ENCODE measurements at regions not wholly inside any gene's neighbourhood (a gene's known extent, or its start where the extent isn't known, plus 50 kb on each side); places are given as distances from the start of the nearest gene placed in this dataset.

- TF ChIP-seq CTCF (conservative IDR thresholded peaks at IDR 0.05; ENCODE audit: control insufficient read depth, insufficient read depth, low read depth, low read length), result no peak
- H3K4me3 ChIP-seq (ENCODE audit: control insufficient read depth, low read depth, low read length), result no peak overlapping the region
- no peak for DNase-seq (ENCODE audit: low read depth)
Observed at GRCh38 chr6:170136541-170137175, 154.2 kb downstream of the DLL1 start.

DNA sequence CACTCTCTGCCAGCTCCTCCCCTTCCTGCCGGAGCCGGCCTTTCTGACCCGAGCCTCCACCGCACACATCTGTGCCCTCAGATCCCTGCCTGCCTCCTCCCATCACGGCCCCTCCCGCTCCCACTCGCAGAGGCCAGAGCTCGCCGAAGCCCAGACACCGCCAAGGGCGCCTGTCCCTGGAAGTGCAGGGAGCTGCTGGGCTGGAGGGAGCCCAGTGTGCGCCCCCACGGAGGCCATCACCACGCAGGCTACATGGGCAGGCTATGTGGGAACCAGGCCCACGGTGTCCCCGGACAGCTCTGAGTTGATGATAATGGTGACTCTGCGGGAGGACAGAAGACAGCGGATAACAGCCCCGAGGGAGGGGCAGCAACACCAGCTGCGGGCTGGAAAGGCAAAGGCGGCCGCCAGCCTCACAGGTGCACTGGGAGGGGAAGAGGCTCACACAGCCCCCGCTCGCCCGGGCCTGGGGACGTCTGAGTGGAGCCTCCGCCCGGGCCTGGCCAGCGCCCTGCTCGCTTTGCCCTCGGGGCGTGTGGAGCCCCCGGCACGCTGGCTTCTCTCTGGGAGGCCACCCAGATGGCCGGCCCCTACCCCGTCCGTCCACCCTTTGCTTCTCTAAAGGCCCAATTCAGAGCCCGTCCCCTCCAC, 154.9 kb downstream of the DLL1 start:
- no peak for DNase-seq (ENCODE audit: low read depth)
- no peak overlapping the region for H3K4me3 ChIP-seq (ENCODE audit: control insufficient read depth, low read depth, low read length)
- TF ChIP-seq CTCF (conservative IDR thresholded peaks at IDR 0.05; ENCODE audit: control insufficient read depth, insufficient read depth, low read depth, low read length), result no peak

DNA sequence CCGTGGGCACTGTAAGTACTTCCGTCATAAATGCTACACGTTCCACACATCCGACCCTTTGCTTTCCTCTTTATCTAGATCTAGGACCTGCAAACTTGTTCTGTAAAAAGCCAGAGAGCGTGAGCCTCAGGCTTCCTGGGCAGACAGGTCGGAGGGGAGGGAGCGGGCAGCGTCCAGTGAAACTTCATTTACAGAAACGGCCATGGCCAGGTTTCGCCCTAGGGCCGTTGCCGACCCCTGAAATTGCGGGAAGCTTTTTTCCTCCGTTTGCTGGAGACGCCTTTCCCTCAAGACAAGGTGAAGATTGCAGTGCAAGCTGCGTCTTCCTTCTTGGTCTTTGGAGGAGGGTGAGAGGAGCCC, 155.4 kb downstream of the DLL1 start:
- no peak overlapping the region for H3K4me3 ChIP-seq (ENCODE audit: control insufficient read depth, low read depth, low read length)
- no peak for DNase-seq (ENCODE audit: low read depth)
- no peak for TF ChIP-seq CTCF (conservative IDR thresholded peaks at IDR 0.05; ENCODE audit: control insufficient read depth, insufficient read depth, low read depth, low read length)

DNA sequence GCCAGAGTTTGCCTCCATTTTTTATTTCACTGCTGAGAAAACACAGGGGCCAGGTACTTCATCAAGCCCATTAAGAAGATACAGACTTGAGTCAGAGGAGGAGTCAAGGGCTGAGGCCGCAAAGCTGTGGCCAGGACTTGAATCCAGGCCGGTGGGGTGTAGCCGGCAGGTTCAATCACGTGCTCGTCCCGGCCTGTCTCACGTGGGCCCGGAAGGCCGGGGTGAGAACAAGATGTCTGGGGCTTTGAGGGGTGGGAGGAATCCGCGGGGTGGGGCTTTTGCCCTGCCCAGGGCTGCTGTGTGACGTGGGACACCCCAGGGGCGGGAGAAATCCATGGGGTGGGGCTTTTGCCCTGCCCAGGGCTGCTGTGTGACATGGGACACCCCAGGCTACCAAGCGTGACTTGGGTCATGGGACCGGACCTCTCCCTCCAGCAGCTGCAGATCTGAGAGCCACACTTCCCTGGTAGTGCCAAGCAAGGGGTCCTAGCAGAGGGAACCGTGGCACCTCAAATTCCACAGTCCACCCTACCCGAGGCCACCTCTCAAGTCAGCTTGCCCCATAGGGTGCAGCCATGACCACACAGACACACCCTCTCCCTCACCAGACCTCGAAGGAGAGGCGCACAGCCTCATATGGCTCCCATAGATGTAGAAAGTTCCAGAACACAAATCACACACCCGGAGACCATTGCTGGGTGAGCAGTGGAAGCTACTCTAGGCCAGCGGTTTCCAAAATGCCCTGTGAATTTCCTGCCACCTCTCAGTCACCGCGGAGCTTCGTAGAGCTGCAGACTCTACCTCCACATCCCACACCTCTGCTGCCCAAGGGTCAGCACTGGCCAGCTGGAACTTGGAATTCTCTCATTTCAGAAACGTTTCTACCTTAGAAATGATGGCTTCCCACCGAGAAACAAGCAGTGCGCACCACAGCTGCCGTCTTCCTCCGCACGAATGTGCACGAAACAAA, 156.1 kb downstream of the DLL1 start:
- DNase-seq (ENCODE audit: low read depth), result no peak
- H3K4me3 ChIP-seq (ENCODE audit: control insufficient read depth, low read depth, low read length), result no peak overlapping the region
- TF ChIP-seq CTCF (conservative IDR thresholded peaks at IDR 0.05; ENCODE audit: control insufficient read depth, insufficient read depth, low read depth, low read length), result no peak

GRCh38 chr6:170134031-170134470, 156.8 kb downstream of the DLL1 start:
- TF ChIP-seq CTCF (conservative IDR thresholded peaks at IDR 0.05; ENCODE audit: control insufficient read depth, insufficient read depth, low read depth, low read length), result no peak
- H3K4me3 ChIP-seq (ENCODE audit: control insufficient read depth, low read depth, low read length), result no peak overlapping the region
- no peak for DNase-seq (ENCODE audit: low read depth)

DNA sequence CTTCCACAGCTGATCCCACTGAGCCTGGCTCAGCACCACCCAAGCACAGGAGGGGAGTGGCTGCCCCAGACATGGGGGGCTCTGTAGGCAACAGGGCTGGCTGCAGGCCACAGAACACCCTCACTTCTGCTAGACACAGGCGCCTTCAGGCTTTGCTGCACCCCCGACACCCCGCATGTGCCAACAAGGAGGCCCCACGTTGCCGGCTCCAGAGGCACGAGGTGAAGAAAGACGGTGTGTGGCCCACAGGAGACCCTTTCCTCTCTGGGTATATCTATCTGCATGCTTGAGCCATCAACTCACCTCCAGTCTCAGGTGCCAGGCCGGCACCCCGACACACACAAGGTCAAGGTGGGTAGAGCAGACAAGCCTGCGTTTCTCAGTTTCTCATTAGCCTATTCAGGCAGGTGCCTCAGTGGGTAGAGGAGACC, 158.3 kb downstream of the DLL1 start:
- no peak for TF ChIP-seq CTCF (conservative IDR thresholded peaks at IDR 0.05; ENCODE audit: control insufficient read depth, insufficient read depth, low read depth, low read length)
- no peak for DNase-seq (ENCODE audit: low read depth)
- H3K4me3 ChIP-seq (ENCODE audit: control insufficient read depth, low read depth, low read length), result no peak overlapping the region

All from fibroblast of mammary gland (primary cell).